ENCODE measurements at regions not wholly inside any gene's neighbourhood (a gene's known extent, or its start where the extent isn't known, plus 50 kb on each side); places are given as distances from the start of the nearest gene placed in this dataset.

DNA sequence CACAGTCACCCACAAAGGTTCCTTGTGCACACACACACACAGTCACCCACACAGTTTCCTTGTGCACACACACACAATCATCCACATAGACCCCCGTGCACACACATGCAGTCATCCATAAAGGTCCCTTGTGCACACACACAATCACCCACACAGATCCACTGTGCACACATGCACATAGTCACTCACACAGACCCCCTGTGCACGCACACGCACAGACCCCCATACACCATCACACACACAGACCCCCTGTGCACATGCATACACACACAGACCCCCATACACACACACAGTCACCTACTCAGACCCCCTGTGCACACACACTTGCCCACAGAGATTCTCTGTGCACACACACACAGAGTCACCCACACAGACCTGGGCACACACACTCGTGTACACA lies 107.1 kb downstream of the HSPH1 start:
- TF ChIP-seq ZBTB7A (IDR thresholded peaks at IDR 0.05; ENCODE audit: low read depth) (no peak), TCF12 (IDR thresholded peaks at IDR 0.05; ENCODE audit: low read depth) (no peak), EP300 (IDR thresholded peaks at IDR 0.05; ENCODE audit: borderline replicate concordance) (no peak), EGR1 (IDR thresholded peaks at IDR 0.05) (no peak), RAD21 (IDR thresholded peaks at IDR 0.05; ENCODE audit: low read depth) (no peak), NFIC (IDR thresholded peaks at IDR 0.05) (no peak), TEAD4 (IDR thresholded peaks at IDR 0.05) (no peak), FOXM1 (IDR thresholded peaks at IDR 0.05; ENCODE audit: borderline replicate concordance, low read depth) (no peak), TAF1 (IDR thresholded peaks at IDR 0.05; ENCODE audit: low read depth) (no peak), CEBPB (IDR thresholded peaks at IDR 0.05) (no peak), CREB1 (IDR thresholded peaks at IDR 0.05; ENCODE audit: low read depth) (no peak), YY1 (IDR thresholded peaks at IDR 0.05; ENCODE audit: low read depth) (no peak)
- TF ChIP-seq, protein P1, sequence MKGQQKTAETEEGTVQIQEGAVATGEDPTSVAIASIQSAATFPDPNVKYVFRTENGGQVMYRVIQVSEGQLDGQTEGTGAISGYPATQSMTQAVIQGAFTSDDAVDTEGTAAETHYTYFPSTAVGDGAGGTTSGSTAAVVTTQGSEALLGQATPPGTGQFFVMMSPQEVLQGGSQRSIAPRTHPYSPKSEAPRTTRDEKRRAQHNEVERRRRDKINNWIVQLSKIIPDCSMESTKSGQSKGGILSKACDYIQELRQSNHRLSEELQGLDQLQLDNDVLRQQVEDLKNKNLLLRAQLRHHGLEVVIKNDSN (IDR thresholded peaks at IDR 0.05): no peak
- TF ChIP-seq, protein P2, sequence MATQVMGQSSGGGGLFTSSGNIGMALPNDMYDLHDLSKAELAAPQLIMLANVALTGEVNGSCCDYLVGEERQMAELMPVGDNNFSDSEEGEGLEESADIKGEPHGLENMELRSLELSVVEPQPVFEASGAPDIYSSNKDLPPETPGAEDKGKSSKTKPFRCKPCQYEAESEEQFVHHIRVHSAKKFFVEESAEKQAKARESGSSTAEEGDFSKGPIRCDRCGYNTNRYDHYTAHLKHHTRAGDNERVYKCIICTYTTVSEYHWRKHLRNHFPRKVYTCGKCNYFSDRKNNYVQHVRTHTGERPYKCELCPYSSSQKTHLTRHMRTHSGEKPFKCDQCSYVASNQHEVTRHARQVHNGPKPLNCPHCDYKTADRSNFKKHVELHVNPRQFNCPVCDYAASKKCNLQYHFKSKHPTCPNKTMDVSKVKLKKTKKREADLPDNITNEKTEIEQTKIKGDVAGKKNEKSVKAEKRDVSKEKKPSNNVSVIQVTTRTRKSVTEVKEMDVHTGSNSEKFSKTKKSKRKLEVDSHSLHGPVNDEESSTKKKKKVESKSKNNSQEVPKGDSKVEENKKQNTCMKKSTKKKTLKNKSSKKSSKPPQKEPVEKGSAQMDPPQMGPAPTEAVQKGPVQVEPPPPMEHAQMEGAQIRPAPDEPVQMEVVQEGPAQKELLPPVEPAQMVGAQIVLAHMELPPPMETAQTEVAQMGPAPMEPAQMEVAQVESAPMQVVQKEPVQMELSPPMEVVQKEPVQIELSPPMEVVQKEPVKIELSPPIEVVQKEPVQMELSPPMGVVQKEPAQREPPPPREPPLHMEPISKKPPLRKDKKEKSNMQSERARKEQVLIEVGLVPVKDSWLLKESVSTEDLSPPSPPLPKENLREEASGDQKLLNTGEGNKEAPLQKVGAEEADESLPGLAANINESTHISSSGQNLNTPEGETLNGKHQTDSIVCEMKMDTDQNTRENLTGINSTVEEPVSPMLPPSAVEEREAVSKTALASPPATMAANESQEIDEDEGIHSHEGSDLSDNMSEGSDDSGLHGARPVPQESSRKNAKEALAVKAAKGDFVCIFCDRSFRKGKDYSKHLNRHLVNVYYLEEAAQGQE (IDR thresholded peaks at IDR 0.05; ENCODE audit: low read depth): no peak
- TF ChIP-seq, protein P3, sequence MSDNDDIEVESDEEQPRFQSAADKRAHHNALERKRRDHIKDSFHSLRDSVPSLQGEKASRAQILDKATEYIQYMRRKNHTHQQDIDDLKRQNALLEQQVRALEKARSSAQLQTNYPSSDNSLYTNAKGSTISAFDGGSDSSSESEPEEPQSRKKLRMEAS (IDR thresholded peaks at IDR 0.05): no peak

DNA sequence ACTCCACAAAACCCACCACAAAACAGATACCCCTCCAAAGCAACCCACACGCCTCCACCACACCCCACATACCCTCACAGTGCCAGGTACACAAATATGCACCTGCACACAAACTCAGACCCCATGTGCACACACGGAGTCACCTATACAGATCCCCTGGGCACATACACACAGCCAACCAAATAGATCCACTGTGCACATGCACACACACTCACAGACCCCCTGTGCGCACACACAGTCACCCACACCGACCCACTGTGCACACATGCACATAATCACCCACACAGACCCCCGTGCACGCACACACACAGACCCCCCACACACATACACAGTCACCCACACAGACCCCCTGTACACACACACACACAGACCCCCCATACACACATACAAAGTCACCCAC lies 107.8 kb downstream of the HSPH1 start:
- TF ChIP-seq FOXM1 (IDR thresholded peaks at IDR 0.05; ENCODE audit: borderline replicate concordance, low read depth) (no peak), EP300 (IDR thresholded peaks at IDR 0.05; ENCODE audit: borderline replicate concordance) (no peak), CREB1 (IDR thresholded peaks at IDR 0.05; ENCODE audit: low read depth) (no peak)

DNA sequence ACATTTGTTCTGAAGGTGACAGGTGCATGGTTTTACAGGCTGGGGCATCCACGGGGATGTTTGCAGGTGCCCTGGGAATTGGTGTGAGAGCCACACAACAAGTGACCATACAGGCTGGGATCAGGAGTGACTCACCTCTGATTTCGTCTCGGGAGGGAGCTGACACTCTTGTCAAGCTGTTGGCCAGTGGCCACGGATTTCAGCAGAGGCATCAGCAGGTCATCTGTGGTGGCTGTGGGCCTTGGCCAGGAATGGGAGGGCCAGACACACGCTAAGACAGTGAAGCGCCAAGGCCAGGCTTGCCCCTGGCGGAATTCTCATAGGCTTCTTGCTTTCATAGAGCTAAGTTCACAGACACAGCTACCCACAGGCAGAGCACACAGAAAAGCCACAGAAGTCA lies 108.6 kb downstream of the HSPH1 start:
- TF ChIP-seq, protein P1 (IDR thresholded peaks at IDR 0.05): no peak
- no peak for TF ChIP-seq NFIC (IDR thresholded peaks at IDR 0.05)
- TF ChIP-seq, protein P3 (IDR thresholded peaks at IDR 0.05): no peak
- no peak for TF ChIP-seq EP300 (IDR thresholded peaks at IDR 0.05; ENCODE audit: borderline replicate concordance)
- no peak for TF ChIP-seq EGR1 (IDR thresholded peaks at IDR 0.05)
- TF ChIP-seq ZBTB7A (IDR thresholded peaks at IDR 0.05; ENCODE audit: low read depth): no peak

DNA sequence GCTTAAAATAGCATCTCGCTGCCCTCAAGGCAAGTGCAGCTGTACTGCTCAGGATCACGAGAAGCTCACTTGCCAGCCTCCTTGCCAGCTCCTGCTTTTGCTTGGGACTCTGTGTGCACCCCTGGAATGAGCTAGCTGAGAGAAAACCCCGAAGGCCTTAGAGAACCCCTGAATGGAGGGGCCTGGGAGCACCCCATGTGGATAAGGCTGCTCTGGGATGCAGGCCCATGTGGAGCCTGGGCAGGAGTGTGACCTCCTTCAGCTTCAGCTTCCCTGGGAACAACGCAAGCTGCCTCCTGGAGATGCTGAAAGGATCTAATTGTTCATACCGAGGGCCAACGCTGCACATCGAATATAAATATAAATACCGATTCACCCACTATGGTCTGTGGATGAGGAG lies 109.2 kb downstream of the HSPH1 start:
- TF ChIP-seq, protein P2 (IDR thresholded peaks at IDR 0.05; ENCODE audit: low read depth): no peak
- TF ChIP-seq EP300 (IDR thresholded peaks at IDR 0.05; ENCODE audit: borderline replicate concordance) (no peak), ZBTB7A (IDR thresholded peaks at IDR 0.05; ENCODE audit: low read depth) (no peak), YY1 (IDR thresholded peaks at IDR 0.05; ENCODE audit: low read depth) (no peak), TAF1 (IDR thresholded peaks at IDR 0.05; ENCODE audit: low read depth) (no peak)
- TF ChIP-seq, protein P3 (IDR thresholded peaks at IDR 0.05): no peak
- TF ChIP-seq, protein P1 (IDR thresholded peaks at IDR 0.05): no peak

DNA sequence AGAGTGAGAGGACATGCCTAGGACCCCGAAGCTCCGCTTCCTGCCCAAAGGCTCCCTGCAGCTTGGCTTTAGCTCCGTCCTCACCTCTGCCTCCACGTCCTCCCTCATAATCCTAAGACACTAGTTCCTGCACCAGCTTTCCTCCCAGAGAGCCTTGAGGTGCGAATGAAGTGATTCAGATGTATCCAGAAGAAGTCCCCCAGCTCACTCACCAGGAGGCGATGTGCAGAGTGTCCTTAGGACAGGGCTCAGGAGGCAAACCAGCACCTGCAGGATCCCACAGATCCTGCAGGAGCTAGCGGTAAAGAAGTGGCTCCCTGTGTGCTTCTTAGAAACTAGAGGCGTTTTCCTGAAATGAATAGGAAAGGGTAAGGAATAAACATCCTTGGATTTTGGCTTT lies 109.7 kb downstream of the HSPH1 start:
- no peak for TF ChIP-seq FOXM1 (IDR thresholded peaks at IDR 0.05; ENCODE audit: borderline replicate concordance, low read depth)
- TF ChIP-seq EGR1 (IDR thresholded peaks at IDR 0.05): no peak
- TF ChIP-seq, protein P2 (IDR thresholded peaks at IDR 0.05; ENCODE audit: low read depth): no peak
- TF ChIP-seq, protein P1 (IDR thresholded peaks at IDR 0.05): no peak
- no peak for TF ChIP-seq YY1 (IDR thresholded peaks at IDR 0.05; ENCODE audit: low read depth)
- no peak for TF ChIP-seq CEBPB (IDR thresholded peaks at IDR 0.05)
